HCT116 (cell line): ENCODE measurements at regions not wholly inside any gene's neighbourhood (a gene's known extent, or its start where the extent isn't known, plus 50 kb on each side); places are given as distances from the start of the nearest gene placed in this dataset.

Experiments
- ATAC-seq: fragments of 200-7000 bp; cut with Tn5 transposase; 2 replicates; pipeline ENCODE4 v1.9.1; 2020; ENCODE audit warnings: mild to moderate bottlenecking, moderate library complexity
- BruUV-seq: library from RNA; stranded (reverse); fragments of 400-500 nt; replicated peaks from 2 replicates; lab custom pipeline; 2021; lab: Mats Ljungman, UMichigan
- CTCF ChIA-PET: fragments of 300-600 bp; sonication (Branson Sonifier 250); formaldehyde crosslinking; loops from one replicate; lab custom pipeline; 2021; ENCODE audit warnings: antibody characterized with exemption; lab: Charles Lee
- POLR2A ChIA-PET: fragments of 300-600, 350-600 bp; sonication (Branson Sonifier 250); formaldehyde crosslinking; loops from one replicate; lab custom pipeline; 2021; ENCODE audit warnings: antibody characterized with exemption; lab: Charles Lee
- RAD21 ChIA-PET, 2 experiments: fragments of 300-600 bp; sonication (Branson Sonifier 250); formaldehyde crosslinking; loops; one replicate each; lab custom pipeline; 2023; ENCODE audit warnings: low total read pairs in 2 of 2; ENCODE audit not compliant: uncharacterized antibody in 2 of 2, unreplicated experiment in 2 of 2, low non-redundant PET in 1 of 2; lab: Charles Lee
- DNase-seq: peaks from one replicate; pipeline ENCODE4 v3.0.0-alpha.2; 2010; ENCODE audit warnings: low read depth, low spot score
- H2AFZ ChIP-seq: fragments of 200-600 bp; shearing (Covaris generic), sonication (generic); 2 replicates; pipeline ENCODE4 v1.6.1; 2017; ENCODE audit warnings: low read depth, mixed run types, mixed read lengths, antibody characterized with exemption, low read length; ENCODE audit not compliant: poor library complexity, severe bottlenecking
- H3K27ac ChIP-seq: 2 replicates; pipeline ENCODE4 v1.5.1; 2012; ENCODE audit warnings: low read depth, low read length
- H3K27me3 ChIP-seq: fragments of 200-600 bp; sonication (generic); 2 replicates; pipeline ENCODE4 v1.6.1; 2016; ENCODE audit warnings: mixed run types, low read length, mixed read lengths; ENCODE audit not compliant: insufficient read depth
- H3K36me3 ChIP-seq, 2 experiments: fragments of 200-500 bp in 1 of 2; fragments of 200-600 bp in 1 of 2; sonication (Bioruptor generic) in 1 of 2; sonication (generic) in 1 of 2; 2 replicates each; pipeline versions ENCODE4 v1.5.1 to v1.6.1; 2014 to 2016; ENCODE audit warnings: low read length in 2 of 2, inconsistent platforms in 1 of 2, mixed read lengths in 1 of 2, mixed run types in 1 of 2; ENCODE audit not compliant: insufficient read depth in 2 of 2, control insufficient read depth in 1 of 2
- H3K4me1 ChIP-seq, 2 experiments: fragments of 200-600 bp in 1 of 2; sonication (generic) in 1 of 2; 2 replicates each; pipeline versions ENCODE4 v1.5.1 to v1.6.1; 2012 to 2017; ENCODE audit warnings: low read length in 2 of 2, inconsistent platforms in 1 of 2, mild to moderate bottlenecking in 1 of 2, mixed read lengths in 1 of 2, mixed run types in 1 of 2, moderate library complexity in 1 of 2; ENCODE audit not compliant: insufficient read depth in 2 of 2, control insufficient read depth in 1 of 2
- H3K4me2 ChIP-seq: fragments of 200-600 bp; sonication (generic); 2 replicates; pipeline ENCODE4 v1.6.1; 2017; ENCODE audit warnings: mixed run types, low read length, mixed read lengths
- H3K4me3 ChIP-seq, 2 experiments: fragments of 200-600 bp in 1 of 2; sonication (generic) in 1 of 2; replicated peaks in 1 of 2; 2 replicates each; pipeline ENCODE4 v1.5.1; 2011 to 2016; ENCODE audit warnings: low read length in 2 of 2, control low read depth in 1 of 2, low read depth in 1 of 2, mild to moderate bottlenecking in 1 of 2, mixed read lengths in 1 of 2, mixed run types in 1 of 2
- H3K79me2 ChIP-seq: fragments of 200-600 bp; sonication (generic); 2 replicates; pipeline ENCODE4 v1.6.1; 2017; ENCODE audit warnings: mild to moderate bottlenecking, mixed run types, low read length, moderate library complexity, mixed read lengths; ENCODE audit not compliant: insufficient read depth
- H3K9ac ChIP-seq: fragments of 200-600 bp; sonication (generic); 2 replicates; pipeline ENCODE4 v1.6.1; 2016; ENCODE audit warnings: low read length, mixed read lengths
- H3K9me2 ChIP-seq: fragments of 200-600 bp; sonication (generic), shearing (Covaris generic); 2 replicates; pipeline ENCODE4 v1.6.1; 2017; ENCODE audit warnings: mixed run types, mild to moderate bottlenecking, moderate library complexity; ENCODE audit not compliant: insufficient read depth
- H3K9me3 ChIP-seq, 2 experiments: fragments of 200-500 bp in 1 of 2; fragments of 200-600 bp in 1 of 2; sonication (Bioruptor generic) in 1 of 2; sonication (generic) in 1 of 2; 2 replicates each; pipeline ENCODE4 v1.6.1; 2014 to 2017; ENCODE audit warnings: low read length in 2 of 2, mixed read lengths in 2 of 2, inconsistent platforms in 1 of 2, low read depth in 1 of 2, mild to moderate bottlenecking in 1 of 2, mixed run types in 1 of 2, moderate library complexity in 1 of 2; ENCODE audit not compliant: control insufficient read depth in 1 of 2, insufficient read depth in 1 of 2
- H4K20me1 ChIP-seq: fragments of 200-600 bp; sonication (generic), shearing (Covaris generic); 2 replicates; pipeline ENCODE4 v1.6.1; 2017; ENCODE audit warnings: mixed run types, mild to moderate bottlenecking, moderate library complexity; ENCODE audit not compliant: insufficient read depth
- ATF3 ChIP-seq: IDR thresholded peaks from 2 replicates; pipeline ENCODE4 v1.6.1; 2012
- CBX3 ChIP-seq: IDR thresholded peaks from 2 replicates; pipeline ENCODE4 v1.6.1; 2012; ENCODE audit warnings: low read depth
- EZH2phosphoT487 ChIP-seq: fragments of 200-600 bp; IDR thresholded peaks from 2 replicates; pipeline ENCODE4 v1.6.1; 2018; ENCODE audit warnings: antibody characterized with exemption, borderline replicate concordance
- FOSL1 ChIP-seq: IDR thresholded peaks from 2 replicates; pipeline ENCODE4 v1.6.1; 2012; ENCODE audit warnings: low read depth
- MAX ChIP-seq: IDR thresholded peaks from 2 replicates; pipeline ENCODE4 v1.6.1; 2012
- POLR2A ChIP-seq: IDR thresholded peaks from 2 replicates; pipeline ENCODE4 v1.7.0; 2011; ENCODE audit warnings: borderline replicate concordance; ENCODE audit not compliant: insufficient read depth, insufficient read length; ENCODE audit errors: extremely low read depth
- REST ChIP-seq: IDR thresholded peaks from 2 replicates; pipeline ENCODE4 v1.6.1; 2012; ENCODE audit warnings: low read depth
- SIN3A ChIP-seq: IDR thresholded peaks from 2 replicates; pipeline ENCODE4 v1.6.1; 2012; ENCODE audit warnings: low read depth
- SP1 ChIP-seq: IDR thresholded peaks from 2 replicates; pipeline ENCODE4 v1.6.1; 2012; ENCODE audit warnings: low read depth
- TCF7L2 ChIP-seq: IDR thresholded peaks from 2 replicates; pipeline ENCODE4 v1.7.0; 2011; ENCODE audit warnings: borderline replicate concordance, inconsistent platforms; ENCODE audit not compliant: insufficient read depth, insufficient read length; ENCODE audit errors: extremely low read depth
- ZBTB33 ChIP-seq: IDR thresholded peaks from 2 replicates; pipeline ENCODE4 v1.6.1; 2011; ENCODE audit warnings: mild to moderate bottlenecking, low read length, moderate library complexity; ENCODE audit not compliant: insufficient replicate concordance; ENCODE audit errors: extremely low read depth
- ZFX ChIP-seq: fragments of 450-650 bp; IDR thresholded peaks from 2 replicates; pipeline ENCODE4 v1.6.1; 2017
- intact Hi-C: fragments of 100-400 bp; cut with micrococcal nuclease; formaldehyde crosslinking; loops from 2 replicates; pipeline ENCODE4 v1.10.0; 2022

- H3K9me2 ChIP-seq, result no peaks in the 10 kb centered on the region
- ChIA-PET POLR2A (no interaction called here), RAD21 (no interaction called here), CTCF (no interaction called here)
- no peak overlapping the region for H3K27ac ChIP-seq
- H3K4me1 ChIP-seq, result peaks cover 0 to 4% of the 10 kb centered on the region in 2 experiments; a peak in 2 of 4 replicates
- H3K79me2 ChIP-seq, result no peaks in the 10 kb centered on the region
- no peak for TF ChIP-seq ATF3
- no peak overlapping the region for H3K9ac ChIP-seq
- no peak overlapping the region for H3K4me3 ChIP-seq
- intact Hi-C loops, result no loop called here
- no TSS peak for BruUV-seq
- no peak overlapping the region for H3K4me2 ChIP-seq
- no peaks in the 10 kb centered on the region for H3K27me3 ChIP-seq
- DNase-seq (no peak), ATAC-seq (no peak)
- no peak overlapping the region for H2AFZ ChIP-seq
- H3K36me3 ChIP-seq, result no peaks in the 10 kb centered on the region
- no peaks in the 10 kb centered on the region for H4K20me1 ChIP-seq
- H3K9me3 ChIP-seq, result no peaks in the 10 kb centered on the region; a peak in 1 of 4 replicates
These were observed 211.3 kb downstream of the AUH start for GRCh38 chr9:91150273-91150997.

GRCh38 chr9:91150998-91151717, 210.6 kb downstream of the AUH start:
- Histone ChIP-seq H4K20me1 (no peaks in the 10 kb centered on the region), H3K9ac (no peak overlapping the region), H3K4me1 (peaks cover 0 to 4% of the 10 kb centered on the region in 2 experiments; a peak in 2 of 4 replicates), H3K27ac (no peak overlapping the region), H2AFZ (no peak overlapping the region), H3K4me3 (no peak overlapping the region), H3K9me3 (no peaks in the 10 kb centered on the region; a peak in 1 of 4 replicates), H3K79me2 (no peaks in the 10 kb centered on the region), H3K9me2 (no peaks in the 10 kb centered on the region), H3K4me2 (no peak overlapping the region), H3K27me3 (no peaks in the 10 kb centered on the region), H3K36me3 (no peaks in the 10 kb centered on the region)
- DNase-seq (no peak), ATAC-seq (no peak)
- RAD21 ChIA-PET, result no interaction called here
- CTCF ChIA-PET, result no interaction called here
- POLR2A ChIA-PET, result no interaction called here
- intact Hi-C loops, result no loop called here
- no TSS peak for BruUV-seq
- TF ChIP-seq ZBTB33 (no peak), MAX (no peak), CBX3 (no peak), ZFX (no peak), POLR2A (no peak), EZH2phosphoT487 (no peak), ATF3 (no peak), SIN3A (no peak), REST (no peak), SP1 (no peak), TCF7L2 (no peak), FOSL1 (no peak)
